RWPE2 (cell line): ENCODE measurements at regions not wholly inside any gene's neighbourhood (a gene's known extent, or its start where the extent isn't known, plus 50 kb on each side); places are given as distances from the start of the nearest gene placed in this dataset.
A peak's percentile ranks its signal among the peaks of the same experiment; 100 is the strongest.

Source experiments
- ATAC-seq: fragments of 200-7000 bp; cut with Tn5 transposase; 3 replicates; pipeline ENCODE4 v1.9.1; 2021; ENCODE audit warnings: low read depth
- DNase-seq: peaks from one replicate; pipeline ENCODE4 v3.0.0-alpha.2; 2020; ENCODE audit warnings: low spot score
- H3K27ac ChIP-seq: fragments of 450-650 bp; 2 replicates; pipeline ENCODE4 v1.5.1; 2017; ENCODE audit warnings: mild to moderate bottlenecking; ENCODE audit not compliant: poor library complexity, severe bottlenecking
- H3K27me3 ChIP-seq: fragments of 250-450 bp; sonication (Bioruptor Pico); 2 replicates; pipeline ENCODE4 v1.5.1; 2021; ENCODE audit warnings: mild to moderate bottlenecking, moderate library complexity; ENCODE audit not compliant: insufficient read depth, poor library complexity, severe bottlenecking
- H3K36me3 ChIP-seq: fragments of 250-450 bp; sonication (Bioruptor Pico); 2 replicates; pipeline ENCODE4 v1.5.1; 2020; ENCODE audit warnings: low read depth, mild to moderate bottlenecking, moderate library complexity
- H3K4me1 ChIP-seq: fragments of 250-450 bp; sonication (Bioruptor Pico); 2 replicates; pipeline ENCODE4 v1.5.1; 2021; ENCODE audit warnings: mild to moderate bottlenecking, moderate library complexity; ENCODE audit not compliant: insufficient read depth, poor library complexity, severe bottlenecking
- H3K4me3 ChIP-seq: fragments of 250-450 bp; sonication (Bioruptor Pico); 2 replicates; pipeline ENCODE4 v1.5.1; 2021; ENCODE audit warnings: mild to moderate bottlenecking, moderate library complexity; ENCODE audit not compliant: severe bottlenecking
- H3K9me3 ChIP-seq: fragments of 250-450 bp; sonication (Bioruptor Pico); 2 replicates; pipeline ENCODE4 v1.5.1; 2021; ENCODE audit warnings: mild to moderate bottlenecking, moderate library complexity; ENCODE audit not compliant: severe bottlenecking
- CTCF ChIP-seq: fragments of 450-650 bp; IDR thresholded peaks from one replicate; pipeline ENCODE4 v1.5.1; 2017; ENCODE audit warnings: mild to moderate bottlenecking, moderate library complexity; ENCODE audit not compliant: poor library complexity, severe bottlenecking

DNA sequence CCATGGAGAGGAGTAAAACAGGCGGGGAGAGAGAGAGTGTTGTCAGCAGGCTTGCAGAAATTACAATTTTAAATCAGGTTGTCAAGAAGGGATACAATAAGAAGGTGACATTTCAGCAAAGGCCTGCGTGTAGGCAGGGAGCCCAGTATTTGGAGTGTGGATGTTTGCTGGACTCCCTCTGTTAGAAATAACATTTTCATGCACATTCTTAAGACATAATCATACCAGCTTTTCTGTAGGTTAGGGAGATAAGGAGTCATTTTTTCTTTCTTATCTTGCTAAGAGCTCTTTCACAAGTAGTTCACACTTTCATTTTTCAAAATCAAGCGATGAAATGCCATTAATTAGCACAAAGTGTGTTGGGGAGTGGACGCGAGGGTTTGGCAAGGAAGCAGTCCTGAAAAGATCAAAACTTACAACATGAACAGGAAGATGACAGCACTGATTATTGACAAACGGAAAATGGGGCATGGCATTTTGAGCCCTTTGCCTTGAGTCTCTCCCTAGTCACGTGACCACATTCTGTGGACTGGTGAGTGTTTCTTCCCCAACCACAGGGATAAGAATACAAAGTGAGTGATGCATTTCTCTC is 160.2 kb downstream of the DAD1 start:
- Histone ChIP-seq H3K36me3 (no peaks in the 10 kb centered on the region), H3K4me3 (no peak overlapping the region), H3K27ac (no peak overlapping the region), H3K9me3 (no peaks in the 10 kb centered on the region), H3K4me1 (peaks cover 28% of the 10 kb centered on the region), H3K27me3 (no peaks in the 10 kb centered on the region)
- DNase-seq (no peak), ATAC-seq (no peak)
- TF ChIP-seq CTCF = no peak

DNA sequence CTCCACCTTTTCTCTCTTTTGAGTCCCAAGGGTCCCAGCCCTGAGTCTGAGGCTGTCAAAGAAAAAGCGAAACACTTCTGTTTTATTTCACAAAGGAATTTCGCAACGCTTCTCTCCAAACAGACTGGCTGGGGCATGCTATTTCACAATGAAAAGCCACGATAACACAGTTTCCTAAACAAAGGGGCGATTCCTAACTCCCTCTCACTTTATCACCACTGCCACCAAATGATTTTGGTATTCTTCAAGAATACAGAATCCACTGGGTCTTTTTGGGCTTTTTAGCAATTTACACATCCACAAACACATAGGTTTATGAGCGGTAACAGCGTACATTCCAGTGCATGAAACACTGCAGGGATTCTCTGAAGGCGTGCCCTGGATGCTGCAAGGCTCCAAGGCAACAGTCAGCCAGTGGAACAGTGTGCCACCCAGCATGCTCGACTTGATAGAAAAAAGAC is 161.2 kb downstream of the DAD1 start:
- no peak for DNase-seq

GRCh38 chr14:22426711-22427110 is 162.3 kb downstream of the DAD1 start:
- H3K4me3 ChIP-seq = no peak overlapping the region
- H3K27me3 ChIP-seq = no peaks in the 10 kb centered on the region
- no peak for TF ChIP-seq CTCF
- H3K27ac ChIP-seq = no peak overlapping the region
- no peak for ATAC-seq
- DNase-seq = no peak
- H3K9me3 ChIP-seq = no peaks in the 10 kb centered on the region
- peaks cover 13% of the 10 kb centered on the region for H3K4me1 ChIP-seq
- H3K36me3 ChIP-seq = no peaks in the 10 kb centered on the region

More for the DNA sequence above, 161.2 kb downstream of the DAD1 start:
- TF ChIP-seq CTCF = no peak
- Histone ChIP-seq H3K36me3 (no peaks in the 10 kb centered on the region), H3K4me3 (peak overlapping the region; percentile 8), H3K27me3 (no peaks in the 10 kb centered on the region), H3K27ac (no peak overlapping the region), H3K9me3 (no peaks in the 10 kb centered on the region), H3K4me1 (peaks cover 22% of the 10 kb centered on the region)
- peak; percentile 62 for ATAC-seq

DNA sequence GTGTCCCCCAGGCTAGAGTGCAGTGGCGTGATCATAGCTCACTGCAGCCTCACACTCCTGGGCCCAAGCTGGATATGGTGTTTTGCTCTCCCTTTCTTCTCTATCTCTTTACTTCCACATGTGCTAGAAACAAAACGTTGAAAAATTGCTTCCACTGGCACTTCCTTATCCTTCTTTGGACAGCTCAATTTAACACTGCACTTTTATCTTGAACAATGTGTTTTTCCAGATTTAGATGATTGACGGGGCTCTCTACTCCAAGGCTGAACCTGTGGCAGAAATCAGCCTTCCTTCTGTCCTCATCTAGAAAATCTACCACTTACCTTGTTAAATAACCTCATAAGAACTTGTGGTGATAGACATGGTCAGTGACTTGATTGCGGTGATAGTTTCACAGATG is 165.1 kb downstream of the DAD1 start:
- DNase-seq (no peak), ATAC-seq (no peak)
- Histone ChIP-seq H3K36me3 (no peaks in the 10 kb centered on the region), H3K9me3 (no peaks in the 10 kb centered on the region), H3K27ac (no peak overlapping the region), H3K4me1 (peaks cover 19% of the 10 kb centered on the region), H3K4me3 (no peak overlapping the region), H3K27me3 (no peaks in the 10 kb centered on the region)
- TF ChIP-seq CTCF = no peak

DNA sequence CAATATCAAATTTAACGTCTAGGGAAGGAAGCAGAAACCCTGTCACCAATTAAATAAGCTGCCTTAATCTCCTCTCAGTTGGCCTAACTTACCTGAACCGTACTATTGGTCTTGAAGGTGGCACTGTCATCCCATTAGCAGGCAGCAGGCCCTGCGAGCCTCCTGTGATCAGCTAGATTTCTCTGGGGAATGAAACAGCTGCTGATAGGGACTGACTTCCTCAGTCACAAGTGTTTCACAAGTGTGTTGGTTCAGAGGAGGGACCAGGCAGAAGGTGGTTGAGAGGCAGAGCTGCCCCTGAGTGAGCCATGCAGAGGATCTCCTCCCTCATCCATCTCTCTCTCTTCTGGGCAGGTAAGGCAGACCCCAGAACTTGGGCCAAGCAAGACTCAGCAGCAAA is 166.8 kb downstream of the DAD1 start:
- Histone ChIP-seq H3K36me3 (no peaks in the 10 kb centered on the region), H3K4me1 (peaks cover 6% of the 10 kb centered on the region), H3K4me3 (no peak overlapping the region), H3K9me3 (no peaks in the 10 kb centered on the region), H3K27me3 (no peaks in the 10 kb centered on the region), H3K27ac (no peak overlapping the region)
- DNase-seq = no peak
- ATAC-seq = no peak
- no peak for TF ChIP-seq CTCF
